HG02571 (cell line): ENCODE measurements at regions not wholly inside any gene's neighbourhood (a gene's known extent, or its start where the extent isn't known, plus 50 kb on each side); places are given as distances from the start of the nearest gene placed in this dataset.

ENCODE experiments used
- ATAC-seq: cut with Tn5 transposase; IDR thresholded peaks from one replicate; pipeline ENCODE4 v1.9.1; 2021; ENCODE audit warnings: mild to moderate bottlenecking, moderate library complexity; ENCODE audit not compliant: unreplicated experiment

DNA sequence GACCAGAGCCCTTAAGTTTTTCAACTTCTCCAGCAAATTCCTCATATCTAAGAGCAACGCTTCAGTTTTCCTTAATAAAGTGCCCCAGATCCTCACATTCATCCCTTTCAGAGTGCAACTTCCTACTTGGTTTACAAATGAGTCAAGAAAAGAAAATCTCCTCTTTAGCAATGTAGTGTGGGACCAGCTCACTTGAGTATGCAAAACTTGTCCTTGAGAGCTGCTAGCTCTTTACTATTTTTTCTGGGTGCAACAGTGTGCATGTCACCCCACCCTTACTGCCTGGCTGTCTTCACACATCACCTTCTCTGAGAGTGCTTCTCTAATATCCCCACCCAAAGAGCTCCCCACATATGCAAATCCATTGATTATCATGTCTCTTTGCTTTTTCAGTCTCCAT is 203.1 kb upstream of the CAMK1G start:
- ATAC-seq = no peak

DNA sequence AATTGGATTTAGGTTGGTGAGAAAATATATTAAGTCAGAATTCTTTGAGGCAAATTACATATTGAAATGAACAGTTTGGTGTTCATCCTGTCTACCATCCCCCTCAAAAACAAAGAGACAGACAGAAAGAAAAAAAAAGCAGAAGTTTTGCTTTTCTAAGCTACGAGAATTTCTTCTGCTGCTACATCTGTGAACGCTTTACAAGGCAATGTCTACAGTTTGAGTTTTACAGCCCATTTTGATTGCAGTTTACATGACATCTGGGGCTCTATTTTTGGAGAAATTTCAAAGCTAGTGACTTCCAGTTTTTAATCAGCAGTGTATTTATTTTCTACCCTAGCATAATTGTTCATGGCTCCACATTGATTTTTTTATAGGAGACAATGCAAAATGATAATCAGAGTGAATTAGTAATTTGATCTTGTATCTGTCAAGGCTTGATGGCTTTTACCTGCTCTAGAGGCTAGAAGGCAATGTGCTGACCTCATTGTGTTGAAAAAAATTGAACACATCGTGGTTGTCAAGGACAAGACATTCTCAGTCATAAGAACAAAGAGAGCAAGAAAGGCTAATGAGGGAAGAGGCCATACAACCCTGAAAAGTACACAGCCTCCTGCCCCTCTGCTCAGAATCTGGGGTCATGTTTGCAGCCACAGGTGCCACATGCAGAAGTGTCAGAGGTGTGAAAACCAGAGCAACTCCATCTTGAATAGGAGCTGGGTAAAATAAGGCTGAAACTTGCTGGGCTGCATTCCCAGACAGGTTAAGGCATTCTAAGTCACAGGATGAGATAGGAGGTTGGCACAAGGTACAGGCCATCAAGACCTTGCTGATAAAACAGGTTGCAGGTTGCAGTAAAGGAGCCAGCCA is 201.0 kb upstream of the CAMK1G start:
- ATAC-seq = no peak

DNA sequence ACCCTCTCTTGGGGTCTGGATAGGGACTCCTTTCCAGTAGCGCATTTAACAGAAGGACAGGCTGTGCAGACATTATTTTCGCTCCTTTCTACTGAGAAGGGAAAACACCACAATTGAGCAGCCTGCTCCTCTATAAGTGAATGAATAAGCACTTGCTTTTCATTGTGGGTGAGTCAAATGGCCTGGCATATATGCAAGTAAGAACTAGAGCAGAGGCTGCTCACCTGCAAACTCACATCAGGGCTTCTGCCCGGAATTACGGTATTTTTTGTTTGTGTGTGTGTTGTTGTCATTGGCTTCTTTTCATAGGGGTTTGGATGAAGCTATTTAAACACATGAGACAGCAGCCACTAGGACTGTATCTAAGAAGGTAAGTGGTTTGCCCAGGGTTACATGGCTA is 200.1 kb upstream of the CAMK1G start:
- ATAC-seq = no peak

DNA sequence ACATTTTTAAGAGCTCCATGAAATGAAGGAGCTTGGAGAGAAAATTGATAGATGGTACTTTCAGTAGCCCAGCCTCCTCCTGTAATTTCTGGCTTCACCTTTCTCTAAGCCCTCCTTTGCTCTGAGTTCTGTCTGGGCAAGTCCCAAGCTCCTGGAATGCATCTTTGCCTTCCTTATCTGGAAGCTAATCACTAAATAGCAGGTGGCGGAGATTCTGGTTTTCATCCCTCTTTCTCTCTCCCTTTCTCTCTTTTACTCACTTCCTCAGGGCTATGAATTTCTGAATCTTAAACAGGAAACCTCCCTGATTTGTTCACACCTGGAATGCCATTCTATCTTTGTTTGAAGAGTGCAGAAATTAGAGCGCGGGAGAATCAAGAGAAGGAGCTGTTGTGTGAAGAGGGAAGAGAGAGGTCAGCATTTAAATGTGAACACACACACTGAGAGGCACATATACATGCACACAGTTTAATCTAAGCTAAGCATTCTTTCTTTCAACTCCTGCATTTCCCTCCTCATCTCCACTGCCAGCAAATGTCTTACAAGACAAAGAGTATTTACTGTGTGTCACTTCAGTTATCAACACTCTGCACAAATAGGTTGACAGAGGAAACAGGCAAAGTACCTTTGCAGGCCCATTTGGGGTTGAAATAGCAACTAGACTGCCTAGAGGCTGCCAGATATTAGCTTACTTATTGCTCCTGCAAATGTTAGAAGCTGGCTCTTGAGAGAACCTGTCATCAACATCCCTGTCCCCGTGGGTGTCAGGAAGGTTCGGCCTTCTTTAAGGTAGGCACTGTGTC is 199.4 kb upstream of the CAMK1G start:
- ATAC-seq = no peak

DNA sequence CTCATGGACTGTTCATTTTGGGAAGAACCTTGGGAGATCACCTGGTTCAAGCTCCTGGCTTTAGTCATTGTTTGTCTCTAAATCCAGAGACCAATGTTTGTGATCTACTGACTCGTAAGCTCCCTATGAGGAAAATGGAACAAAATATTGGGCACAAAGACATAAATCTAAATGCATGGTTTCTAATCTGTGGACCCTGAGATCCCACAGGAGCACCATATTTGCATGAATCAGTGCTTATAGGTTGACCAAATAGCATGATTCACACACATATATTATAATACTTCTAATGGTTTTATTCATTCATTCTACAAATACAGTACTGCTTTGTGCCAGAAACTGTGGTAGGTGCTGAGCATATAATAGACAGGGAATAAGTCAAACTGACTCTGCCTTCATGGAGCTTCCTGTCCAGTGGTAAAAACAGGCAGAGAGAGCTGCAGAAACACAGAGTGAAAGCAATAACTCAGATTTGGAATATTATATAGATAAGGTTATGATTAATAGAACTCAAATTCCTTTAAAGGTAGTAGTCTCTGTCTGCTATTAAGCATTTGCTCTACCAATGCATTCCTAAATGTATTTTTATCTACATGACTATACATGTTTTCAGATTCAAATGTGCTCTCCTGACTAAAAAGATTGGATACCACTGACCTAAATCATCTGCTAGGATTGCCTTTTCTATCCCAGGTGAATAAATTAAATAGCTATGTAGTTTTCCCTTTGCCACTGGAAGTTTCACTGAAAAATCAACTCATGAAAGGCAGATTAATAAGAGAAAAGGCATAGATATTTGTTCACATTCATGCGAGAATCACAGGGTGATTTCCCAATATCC is 198.6 kb upstream of the CAMK1G start:
- no peak for ATAC-seq

DNA sequence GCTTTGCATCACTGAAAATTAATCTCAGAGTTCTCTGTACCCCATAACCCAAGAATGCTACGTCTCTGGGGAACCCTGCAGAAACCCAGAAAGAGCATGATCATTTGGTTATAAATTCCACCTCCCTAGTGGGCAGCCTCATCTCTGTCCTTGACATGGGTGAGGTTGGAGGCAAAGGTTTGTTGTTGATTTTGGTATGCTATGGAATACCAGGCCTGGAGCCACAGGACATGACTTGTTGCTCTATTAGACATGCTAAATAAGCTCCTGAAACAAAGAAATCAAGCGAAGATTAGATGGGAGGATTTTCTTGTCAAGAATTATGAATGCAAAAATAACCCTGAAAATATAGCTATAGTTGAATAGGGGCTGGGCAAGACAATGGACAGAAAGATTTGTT is 197.4 kb upstream of the CAMK1G start:
- no peak for ATAC-seq

DNA sequence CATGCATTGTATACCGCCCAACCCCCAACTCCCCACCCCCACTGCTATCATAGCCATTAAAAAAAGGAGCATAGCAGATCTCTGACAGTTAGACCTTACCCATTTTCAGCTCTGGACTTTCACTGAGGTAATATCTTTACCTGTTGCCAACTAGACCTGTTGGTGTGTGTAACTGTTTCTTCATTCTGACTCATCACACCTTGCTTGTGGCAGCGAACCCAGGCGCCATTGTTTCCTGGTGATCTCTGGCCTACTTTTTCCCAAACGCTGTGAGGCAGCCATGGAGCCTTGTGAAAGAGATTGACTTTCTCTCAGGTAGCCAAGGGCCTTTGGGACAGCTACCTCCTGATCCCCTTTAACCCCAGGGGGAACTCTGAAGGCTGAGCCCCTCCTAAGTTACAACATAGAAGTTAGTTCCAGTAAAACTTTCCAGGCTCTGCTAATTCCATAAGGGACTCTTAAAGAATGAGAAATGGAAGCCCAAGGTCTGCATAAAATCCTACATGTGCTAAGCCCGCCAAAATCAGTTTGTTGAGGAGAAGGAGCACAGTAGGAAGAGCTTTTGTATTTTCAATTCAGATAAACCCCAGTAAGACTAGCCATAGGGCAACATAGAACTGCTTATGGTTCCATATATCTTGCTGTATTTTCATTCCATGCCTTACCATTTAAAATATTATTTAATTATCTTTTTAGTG is 196.1 kb upstream of the CAMK1G start:
- no peak for ATAC-seq

DNA sequence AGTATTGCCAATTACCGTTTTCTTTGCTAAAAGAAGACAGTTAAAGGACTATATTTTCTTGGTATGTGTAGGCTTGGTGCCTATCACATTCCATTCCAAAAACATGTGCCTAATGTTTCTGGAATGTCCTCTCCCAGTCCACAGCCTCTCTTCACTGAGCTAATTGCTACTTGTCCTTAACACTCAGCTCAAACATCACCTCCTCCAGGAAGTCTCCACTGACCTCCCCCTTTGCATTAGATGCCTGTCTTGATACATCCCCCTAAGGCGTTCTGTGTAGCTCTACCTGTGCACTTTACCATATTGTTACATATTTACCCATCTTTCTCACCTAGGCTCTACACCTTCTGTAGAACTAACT is 195.6 kb upstream of the CAMK1G start:
- no peak for ATAC-seq

DNA sequence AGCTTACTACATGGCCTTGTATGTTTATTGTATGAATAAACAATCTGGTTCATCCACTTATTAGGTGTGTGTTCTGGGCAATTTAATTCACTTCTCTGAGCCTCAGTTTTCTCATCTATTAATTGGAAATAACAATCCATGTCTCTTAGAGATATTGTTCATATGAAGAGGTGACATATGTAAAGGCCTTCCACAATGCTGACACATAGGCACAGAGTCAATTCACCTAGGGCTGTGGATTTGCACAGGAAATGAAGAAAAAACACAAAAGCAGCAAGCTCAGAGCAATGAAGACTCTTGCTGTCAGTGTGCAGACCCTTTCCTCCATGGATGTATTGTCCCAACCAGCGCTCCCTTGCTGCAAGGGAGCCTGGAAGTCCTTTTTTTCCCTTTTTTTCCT is 195.2 kb upstream of the CAMK1G start:
- ATAC-seq = no peak

DNA sequence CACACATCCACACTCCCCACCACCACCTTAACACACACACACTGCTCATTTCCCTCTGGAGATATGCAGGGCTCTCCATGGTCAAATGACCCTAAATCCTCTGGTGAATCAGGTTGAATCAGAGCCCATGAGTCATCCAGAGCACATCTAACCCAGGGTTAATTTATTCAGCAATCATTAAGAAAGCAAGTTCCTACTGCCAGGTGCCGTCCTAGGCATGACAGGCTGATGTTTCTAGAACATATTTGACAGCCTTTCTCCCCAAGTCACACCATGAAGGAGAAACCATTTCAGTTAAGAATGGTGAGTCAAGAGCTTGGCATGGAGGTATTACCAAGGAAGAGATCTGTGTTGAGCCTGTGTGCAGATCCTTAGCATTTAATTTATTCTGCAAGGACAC is 194.3 kb upstream of the CAMK1G start:
- no peak for ATAC-seq

DNA sequence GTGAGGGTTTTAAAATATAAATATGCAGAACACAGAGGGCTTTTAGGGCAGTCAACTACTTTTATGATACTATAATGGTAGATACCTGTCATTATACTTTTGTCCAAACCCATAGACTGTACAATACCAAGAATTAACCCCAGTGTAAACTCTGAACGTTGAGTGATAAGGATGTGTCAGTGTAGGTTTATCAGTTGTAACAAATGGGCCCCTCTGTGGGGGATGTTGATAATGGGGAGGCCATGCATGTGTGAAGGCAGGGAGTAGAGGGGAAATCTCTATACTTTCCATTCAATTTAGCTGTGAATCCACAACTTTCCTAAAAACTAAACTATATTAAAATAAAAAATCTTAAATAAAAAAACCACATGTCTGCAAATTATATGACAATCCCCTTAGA is 193.5 kb upstream of the CAMK1G start:
- ATAC-seq = no peak

DNA sequence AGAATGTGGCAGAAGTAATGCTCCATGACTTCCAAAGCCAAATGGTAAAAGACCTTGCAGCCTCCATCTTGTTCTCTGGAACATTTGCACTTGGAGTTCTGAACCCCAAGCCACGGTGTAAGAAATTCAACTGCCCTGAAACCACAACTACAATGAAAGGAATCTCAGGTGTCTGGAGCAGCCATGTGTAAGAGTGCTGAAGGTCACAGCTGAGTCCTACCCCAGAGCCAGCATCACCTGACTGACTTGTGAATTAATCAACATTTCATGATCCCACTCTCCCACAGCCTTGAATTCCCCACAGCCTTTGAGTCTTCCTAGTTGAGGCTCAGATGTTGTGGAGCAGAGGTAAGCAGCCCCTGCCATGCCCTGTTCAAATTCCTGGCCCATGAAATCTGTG is 192.8 kb upstream of the CAMK1G start:
- no peak for ATAC-seq

DNA sequence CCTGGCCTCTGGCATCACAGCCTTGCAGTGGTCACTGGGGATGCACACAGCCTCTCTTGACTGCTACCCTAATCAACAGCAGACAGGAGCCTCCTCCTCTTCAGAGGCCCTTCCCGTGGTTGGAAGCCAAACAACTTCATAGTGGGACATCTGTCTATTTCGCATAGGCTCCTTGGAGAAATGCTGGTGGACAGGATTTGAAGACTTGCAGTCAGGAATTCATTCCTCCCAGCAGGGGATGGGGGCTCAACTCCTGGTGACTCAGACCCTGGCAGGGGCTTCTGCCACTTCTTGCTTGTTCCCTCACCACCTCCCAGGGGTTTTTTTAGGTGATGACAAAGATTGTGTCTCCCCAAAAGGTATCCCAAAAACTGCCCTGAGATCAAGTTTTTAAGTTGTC is 191.7 kb upstream of the CAMK1G start:
- ATAC-seq = no peak

DNA sequence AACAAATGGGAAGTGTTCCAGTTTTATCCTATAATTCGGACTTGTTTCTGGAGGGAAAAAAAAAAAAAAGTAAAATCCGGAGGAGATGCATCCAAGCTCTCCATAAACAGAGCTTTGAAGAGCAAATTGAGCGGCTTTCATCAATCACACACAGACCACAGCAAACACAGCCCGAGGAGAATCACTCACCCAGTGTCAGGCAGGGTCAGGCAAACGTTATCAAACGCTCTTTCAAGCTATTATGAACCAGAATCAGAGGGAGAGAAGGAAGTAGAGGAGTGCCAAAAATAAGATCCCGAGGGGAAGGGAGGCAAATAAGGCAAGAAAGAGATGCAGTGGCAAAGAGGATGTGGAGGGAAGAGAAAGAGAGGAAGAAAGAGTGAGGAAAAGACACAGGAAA is 188.3 kb upstream of the CAMK1G start:
- no peak for ATAC-seq

DNA sequence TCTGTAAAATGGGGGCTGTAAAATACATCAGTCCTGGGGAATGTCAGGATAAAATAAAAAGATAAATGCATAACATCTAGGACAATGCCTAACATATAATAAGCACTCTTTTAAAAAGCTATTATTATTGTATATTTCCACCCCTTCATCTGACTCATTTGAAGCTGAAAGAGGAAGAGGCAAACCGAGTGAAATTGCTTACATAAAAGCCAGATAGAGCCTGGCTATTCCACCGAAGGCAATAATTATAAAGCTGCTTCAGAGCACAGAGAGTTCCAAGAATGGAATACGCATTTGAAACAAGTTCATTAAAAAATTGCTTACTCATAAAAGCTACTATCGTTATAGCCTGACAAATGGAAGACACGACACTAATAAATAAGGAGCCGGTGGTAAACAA is 186.1 kb upstream of the CAMK1G start:
- no peak for ATAC-seq

DNA sequence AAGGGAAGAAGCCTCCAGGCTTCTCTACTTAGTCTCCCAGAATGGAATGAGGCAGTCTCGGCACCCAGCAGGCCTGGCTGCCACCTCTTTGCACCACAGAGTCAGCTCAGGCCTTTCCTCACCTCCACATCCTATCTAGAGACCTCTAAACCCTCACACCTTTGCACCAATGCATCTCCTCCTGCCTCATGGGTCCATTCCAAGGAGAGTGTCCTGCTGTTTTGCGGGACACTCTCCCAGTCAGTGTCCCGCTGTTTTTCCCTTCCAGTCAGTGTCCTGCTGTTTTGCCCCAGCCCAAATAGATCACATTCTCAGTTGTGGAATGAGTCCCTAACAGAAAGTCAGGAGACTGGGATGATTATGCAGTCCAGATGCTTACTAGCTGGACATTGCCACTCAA is 185.6 kb upstream of the CAMK1G start:
- ATAC-seq = no peak

DNA sequence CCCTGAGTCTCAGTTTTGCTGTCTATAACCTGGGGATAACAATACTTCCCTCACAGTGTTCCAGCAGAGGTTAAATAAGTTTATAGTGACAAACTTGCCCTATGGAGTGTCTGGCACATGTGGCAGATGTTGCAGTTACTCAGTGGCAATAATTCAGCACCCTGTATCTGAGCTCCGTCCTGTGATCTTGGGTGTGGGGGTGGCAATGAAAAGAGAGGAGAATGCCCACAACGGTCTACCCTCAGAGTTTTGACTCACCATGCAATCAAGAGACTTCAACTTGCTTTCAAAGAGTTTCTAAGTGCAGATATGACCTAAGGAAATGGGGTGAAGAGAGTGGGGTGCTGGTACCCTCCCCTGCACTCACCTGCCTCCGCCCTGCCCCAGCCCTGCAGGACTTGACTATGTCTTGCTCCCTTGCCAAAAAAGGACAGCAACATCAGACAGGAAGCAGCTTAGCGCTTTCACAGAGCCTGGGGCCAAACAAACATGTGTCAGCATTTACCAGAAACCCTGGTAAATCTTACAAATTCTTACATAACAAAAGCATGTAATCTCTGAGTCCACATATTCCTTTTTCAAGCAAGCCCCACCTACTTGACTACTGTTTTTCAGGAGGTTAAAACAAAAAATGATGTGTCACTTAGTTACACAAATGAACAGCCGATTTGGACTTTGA is 185.1 kb upstream of the CAMK1G start:
- ATAC-seq = no peak

DNA sequence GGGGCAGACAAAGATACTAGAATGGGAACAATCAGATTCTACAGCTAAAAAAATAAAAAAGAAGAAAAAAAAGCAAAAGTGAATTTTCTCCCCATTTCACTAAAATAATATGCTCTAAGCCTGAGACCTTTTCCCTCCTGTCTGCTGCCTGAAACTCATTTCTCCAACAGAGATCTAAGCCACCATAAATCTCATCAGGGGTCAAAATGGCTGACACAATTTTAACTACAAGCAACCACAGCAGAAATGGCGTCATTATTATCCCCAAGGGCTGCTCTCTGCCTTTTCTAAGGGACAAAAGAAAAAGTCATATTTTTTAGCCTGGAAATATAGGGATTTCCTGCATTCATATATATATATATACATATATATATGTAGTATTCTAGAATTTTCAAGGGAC is 183.7 kb upstream of the CAMK1G start:
- ATAC-seq = no peak

DNA sequence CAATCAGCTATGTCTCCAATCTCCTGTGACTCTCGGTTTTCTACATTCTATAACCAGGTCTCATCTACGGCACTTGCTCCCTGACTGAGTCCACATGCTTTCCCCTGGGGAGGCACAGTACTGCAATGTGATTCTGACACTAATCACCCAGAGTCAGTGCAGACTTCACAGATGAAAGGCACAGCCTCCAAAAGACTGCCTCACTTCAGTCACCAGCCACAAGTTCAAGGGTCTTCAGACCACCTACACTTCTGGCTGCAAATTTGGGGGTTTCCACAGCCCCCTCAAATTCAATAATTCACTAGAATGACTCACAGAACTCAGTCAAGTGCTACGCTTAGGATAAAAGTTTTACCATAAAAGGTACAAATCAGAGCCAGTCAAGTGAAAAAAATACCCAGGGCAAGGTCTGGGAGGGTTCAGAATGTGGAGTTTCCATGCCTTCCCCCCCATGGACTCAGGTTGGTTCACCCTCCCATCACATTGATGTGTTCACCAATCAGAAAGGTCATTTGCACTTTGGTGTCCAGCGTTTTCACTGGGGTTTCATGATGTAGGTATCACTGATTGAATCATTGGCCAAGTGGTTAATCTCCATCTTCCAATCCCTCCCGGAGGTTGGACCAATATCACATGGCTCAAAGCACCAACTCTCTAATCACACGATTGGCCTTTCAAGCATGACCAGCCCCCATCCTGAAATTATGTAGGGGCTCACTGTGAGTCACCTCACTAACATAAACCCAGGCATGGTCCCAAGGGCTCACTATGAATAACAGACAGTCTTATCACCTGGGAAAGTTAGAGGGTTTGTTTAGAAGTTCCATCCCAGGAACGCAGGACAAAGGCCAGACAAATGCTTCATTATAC is 182.9 kb upstream of the CAMK1G start:
- ATAC-seq = no peak
